HCT116 (cell line): ENCODE measurements at regions not wholly inside any gene's neighbourhood (a gene's known extent, or its start where the extent isn't known, plus 50 kb on each side); places are given as distances from the start of the nearest gene placed in this dataset.

ENCODE experiments used
- ATAC-seq: fragments of 200-7000 bp; cut with Tn5 transposase; 2 replicates; pipeline ENCODE4 v1.9.1; 2020; ENCODE audit warnings: mild to moderate bottlenecking, moderate library complexity
- BruUV-seq: library from RNA; stranded (reverse); fragments of 400-500 nt; replicated peaks from 2 replicates; lab custom pipeline; 2021; lab: Mats Ljungman, UMichigan
- CTCF ChIA-PET: fragments of 300-600 bp; sonication (Branson Sonifier 250); formaldehyde crosslinking; loops from one replicate; lab custom pipeline; 2021; ENCODE audit warnings: antibody characterized with exemption; lab: Charles Lee
- POLR2A ChIA-PET: fragments of 300-600, 350-600 bp; sonication (Branson Sonifier 250); formaldehyde crosslinking; loops from one replicate; lab custom pipeline; 2021; ENCODE audit warnings: antibody characterized with exemption; lab: Charles Lee
- RAD21 ChIA-PET, 2 experiments: fragments of 300-600 bp; sonication (Branson Sonifier 250); formaldehyde crosslinking; loops; one replicate each; lab custom pipeline; 2023; ENCODE audit warnings: low total read pairs in 2 of 2; ENCODE audit not compliant: uncharacterized antibody in 2 of 2, unreplicated experiment in 2 of 2, low non-redundant PET in 1 of 2; lab: Charles Lee
- DNase-seq: peaks from one replicate; pipeline ENCODE4 v3.0.0-alpha.2; 2010; ENCODE audit warnings: low read depth, low spot score
- H2AFZ ChIP-seq: fragments of 200-600 bp; shearing (Covaris generic), sonication (generic); 2 replicates; pipeline ENCODE4 v1.6.1; 2017; ENCODE audit warnings: low read depth, mixed run types, mixed read lengths, antibody characterized with exemption, low read length; ENCODE audit not compliant: poor library complexity, severe bottlenecking
- H3K27ac ChIP-seq: 2 replicates; pipeline ENCODE4 v1.5.1; 2012; ENCODE audit warnings: low read depth, low read length
- H3K27me3 ChIP-seq: fragments of 200-600 bp; sonication (generic); 2 replicates; pipeline ENCODE4 v1.6.1; 2016; ENCODE audit warnings: mixed run types, low read length, mixed read lengths; ENCODE audit not compliant: insufficient read depth
- H3K36me3 ChIP-seq, 2 experiments: fragments of 200-500 bp in 1 of 2; fragments of 200-600 bp in 1 of 2; sonication (Bioruptor generic) in 1 of 2; sonication (generic) in 1 of 2; 2 replicates each; pipeline versions ENCODE4 v1.5.1 to v1.6.1; 2014 to 2016; ENCODE audit warnings: low read length in 2 of 2, inconsistent platforms in 1 of 2, mixed read lengths in 1 of 2, mixed run types in 1 of 2; ENCODE audit not compliant: insufficient read depth in 2 of 2, control insufficient read depth in 1 of 2
- H3K4me1 ChIP-seq, 2 experiments: fragments of 200-600 bp in 1 of 2; sonication (generic) in 1 of 2; 2 replicates each; pipeline versions ENCODE4 v1.5.1 to v1.6.1; 2012 to 2017; ENCODE audit warnings: low read length in 2 of 2, inconsistent platforms in 1 of 2, mild to moderate bottlenecking in 1 of 2, mixed read lengths in 1 of 2, mixed run types in 1 of 2, moderate library complexity in 1 of 2; ENCODE audit not compliant: insufficient read depth in 2 of 2, control insufficient read depth in 1 of 2
- H3K4me2 ChIP-seq: fragments of 200-600 bp; sonication (generic); 2 replicates; pipeline ENCODE4 v1.6.1; 2017; ENCODE audit warnings: mixed run types, low read length, mixed read lengths
- H3K4me3 ChIP-seq, 2 experiments: fragments of 200-600 bp in 1 of 2; sonication (generic) in 1 of 2; replicated peaks in 1 of 2; 2 replicates each; pipeline ENCODE4 v1.5.1; 2011 to 2016; ENCODE audit warnings: low read length in 2 of 2, control low read depth in 1 of 2, low read depth in 1 of 2, mild to moderate bottlenecking in 1 of 2, mixed read lengths in 1 of 2, mixed run types in 1 of 2
- H3K79me2 ChIP-seq: fragments of 200-600 bp; sonication (generic); 2 replicates; pipeline ENCODE4 v1.6.1; 2017; ENCODE audit warnings: mild to moderate bottlenecking, mixed run types, low read length, moderate library complexity, mixed read lengths; ENCODE audit not compliant: insufficient read depth
- H3K9ac ChIP-seq: fragments of 200-600 bp; sonication (generic); 2 replicates; pipeline ENCODE4 v1.6.1; 2016; ENCODE audit warnings: low read length, mixed read lengths
- H3K9me2 ChIP-seq: fragments of 200-600 bp; sonication (generic), shearing (Covaris generic); 2 replicates; pipeline ENCODE4 v1.6.1; 2017; ENCODE audit warnings: mixed run types, mild to moderate bottlenecking, moderate library complexity; ENCODE audit not compliant: insufficient read depth
- H3K9me3 ChIP-seq, 2 experiments: fragments of 200-500 bp in 1 of 2; fragments of 200-600 bp in 1 of 2; sonication (Bioruptor generic) in 1 of 2; sonication (generic) in 1 of 2; 2 replicates each; pipeline ENCODE4 v1.6.1; 2014 to 2017; ENCODE audit warnings: low read length in 2 of 2, mixed read lengths in 2 of 2, inconsistent platforms in 1 of 2, low read depth in 1 of 2, mild to moderate bottlenecking in 1 of 2, mixed run types in 1 of 2, moderate library complexity in 1 of 2; ENCODE audit not compliant: control insufficient read depth in 1 of 2, insufficient read depth in 1 of 2
- H4K20me1 ChIP-seq: fragments of 200-600 bp; sonication (generic), shearing (Covaris generic); 2 replicates; pipeline ENCODE4 v1.6.1; 2017; ENCODE audit warnings: mixed run types, mild to moderate bottlenecking, moderate library complexity; ENCODE audit not compliant: insufficient read depth
- CTCF ChIP-seq, 3 experiments: fragments of 200-600 bp in 1 of 3; sonication (generic) in 1 of 3; IDR thresholded peaks in 2 of 3; conservative IDR thresholded peaks in 1 of 3; 2 replicates each; pipeline ENCODE4 v1.5.1; 2012 to 2017; ENCODE audit warnings: low read depth in 2 of 3, low read length in 2 of 3, antibody characterized with exemption in 1 of 3, borderline replicate concordance in 1 of 3, control low read depth in 1 of 3, mild to moderate bottlenecking in 1 of 3, mixed read lengths in 1 of 3, mixed run types in 1 of 3, moderate library complexity in 1 of 3; ENCODE audit not compliant: insufficient read depth in 1 of 3
- EGR1 ChIP-seq: IDR thresholded peaks from 2 replicates; pipeline ENCODE4 v1.6.1; 2012; ENCODE audit warnings: low read depth
- EZH2phosphoT487 ChIP-seq: fragments of 200-600 bp; IDR thresholded peaks from 2 replicates; pipeline ENCODE4 v1.6.1; 2018; ENCODE audit warnings: antibody characterized with exemption, borderline replicate concordance
- POLR2A ChIP-seq: IDR thresholded peaks from 2 replicates; pipeline ENCODE4 v1.7.0; 2011; ENCODE audit warnings: borderline replicate concordance; ENCODE audit not compliant: insufficient read depth, insufficient read length; ENCODE audit errors: extremely low read depth
- REST ChIP-seq: IDR thresholded peaks from 2 replicates; pipeline ENCODE4 v1.6.1; 2012; ENCODE audit warnings: low read depth
- SIN3A ChIP-seq: IDR thresholded peaks from 2 replicates; pipeline ENCODE4 v1.6.1; 2012; ENCODE audit warnings: low read depth
- TCF7L2 ChIP-seq: IDR thresholded peaks from 2 replicates; pipeline ENCODE4 v1.7.0; 2011; ENCODE audit warnings: borderline replicate concordance, inconsistent platforms; ENCODE audit not compliant: insufficient read depth, insufficient read length; ENCODE audit errors: extremely low read depth
- ZNF274 ChIP-seq: fragments of 200-500 bp; sonication (Bioruptor generic); IDR thresholded peaks from 2 replicates; pipeline ENCODE4 v1.6.1; 2014; ENCODE audit warnings: mild to moderate bottlenecking, low read depth, low read length, inconsistent platforms
- intact Hi-C: fragments of 100-400 bp; cut with micrococcal nuclease; formaldehyde crosslinking; loops from 2 replicates; pipeline ENCODE4 v1.10.0; 2022

- CTCF ChIA-PET: no interaction called here
Observed at GRCh38 chr1:238281418-238281817, 390.7 kb upstream of the ZP4 start.

More at GRCh38 chr1:238281418-238281817, 390.7 kb upstream of the ZP4 start:
- no peaks in the 10 kb centered on the region for H3K36me3 ChIP-seq
- H3K9me2 ChIP-seq: no peaks in the 10 kb centered on the region
- H3K9ac ChIP-seq: no peak overlapping the region
- intact Hi-C loops: no loop called here
- DNase-seq (no peak), ATAC-seq (no peak)
- H3K4me3 ChIP-seq: no peak overlapping the region
- POLR2A ChIA-PET: no interaction called here
- RAD21 ChIA-PET: no interaction called here
- H3K79me2 ChIP-seq: no peaks in the 10 kb centered on the region
- no peak overlapping the region for H2AFZ ChIP-seq
- peaks cover 6 to 15% of the 10 kb centered on the region in 2 experiments; a peak in 2 of 4 replicates for H3K9me3 ChIP-seq
- H3K4me2 ChIP-seq: no peak overlapping the region
- no peak for TF ChIP-seq CTCF (IDR thresholded peaks at IDR 0.05 in 2 of 3, conservative IDR thresholded peaks at IDR 0.05 in 1 of 3; ENCODE audit: borderline replicate concordance in 1 of 3, insufficient read depth in 1 of 3, low read depth in 2 of 3, low read length in 2 of 3)
- no peak for TF ChIP-seq EGR1
- no peak for TF ChIP-seq ZNF274
- TF ChIP-seq REST: no peak
- no peak for TF ChIP-seq EZH2phosphoT487
- TF ChIP-seq SIN3A: no peak
- no peak for TF ChIP-seq POLR2A
- no peak for TF ChIP-seq TCF7L2
- no peaks in the 10 kb centered on the region for H4K20me1 ChIP-seq
- H3K4me1 ChIP-seq: no peaks in the 10 kb centered on the region
- no TSS peak for BruUV-seq
- H3K27ac ChIP-seq: no peak overlapping the region
- H3K27me3 ChIP-seq: no peaks in the 10 kb centered on the region
